HepG2 (cell line): ENCODE measurements at regions not wholly inside any gene's neighbourhood (a gene's known extent, or its start where the extent isn't known, plus 50 kb on each side); places are given as distances from the start of the nearest gene placed in this dataset.

Source experiments
- ATAC-seq: fragments of 200-7000 bp; cut with Tn5 transposase; 3 replicates; pipeline ENCODE4 v1.9.1; 2020; ENCODE audit warnings: mild to moderate bottlenecking, moderate library complexity
- BruUV-seq: library from RNA; stranded (reverse); fragments of 400-500 nt; replicated peaks from 2 replicates; lab custom pipeline; 2021; lab: Mats Ljungman, UMichigan
- CTCF ChIA-PET: fragments of 300-600 bp; formaldehyde crosslinking; extraction: SDS; loops from one replicate; lab custom pipeline; 2021; ENCODE audit warnings: low total read pairs, inconsistent platforms, low intra/inter-chr PET ratio; lab: Yijun Ruan, JAX
- POLR2A ChIA-PET: fragments of 350-600 bp; sonication (Branson Sonifier 250); formaldehyde crosslinking; loops from one replicate; lab custom pipeline; 2020; ENCODE audit warnings: antibody characterized with exemption, inconsistent platforms; lab: Yijun Ruan, JAX
- DNase-seq: peaks from one replicate; pipeline ENCODE4 v3.0.0-alpha.2; 2015; ENCODE audit warnings: low spot score
- FAIRE-seq: peaks from 3 replicates; lab custom pipeline; 2011; peaks lifted over from hg19 to GRCh38; lab: Jason Lieb, UNC
- H2AFZ ChIP-seq: one replicate; pipeline ENCODE4 v1.6.1; 2011; ENCODE audit warnings: low read length, inconsistent platforms
- H3K27ac ChIP-seq: fragments of 300-600 bp; 3 replicates; pipeline ENCODE4 v1.8.0; 2011; ENCODE audit warnings: mixed run types, mild to moderate bottlenecking, mixed read lengths, low read length, inconsistent platforms; ENCODE audit not compliant: insufficient read depth; ENCODE audit errors: extremely low read length
- H3K27me3 ChIP-seq, 2 experiments: fragments of 200-600 bp in 1 of 2; 2 replicates in 1 of 2; 3 replicates in 1 of 2; pipeline versions ENCODE4 v1.6.0 to v1.8.0; 2011; ENCODE audit warnings: low read length in 2 of 2, mild to moderate bottlenecking in 2 of 2, moderate library complexity in 2 of 2, inconsistent platforms in 1 of 2; ENCODE audit not compliant: insufficient read depth in 2 of 2, control insufficient read depth in 1 of 2
- H3K36me3 ChIP-seq, 2 experiments: fragments of 200-600 bp in 1 of 2; replicated peaks in 1 of 2; 2 replicates in 1 of 2; 3 replicates in 1 of 2; pipeline versions ENCODE4 v1.5.1 to v1.8.0; 2011; ENCODE audit warnings: low read length in 2 of 2, inconsistent platforms in 1 of 2; ENCODE audit not compliant: insufficient read depth in 2 of 2, control insufficient read depth in 1 of 2
- H3K4me1 ChIP-seq: 2 replicates; pipeline ENCODE4 v1.5.1; 2012; ENCODE audit warnings: low read length, inconsistent platforms; ENCODE audit not compliant: insufficient read depth
- H3K4me2 ChIP-seq: 2 replicates; pipeline ENCODE4 v1.6.0; 2011; ENCODE audit warnings: low read depth, low read length, inconsistent platforms
- H3K4me3 ChIP-seq, 3 experiments: fragments of 200-600 bp in 1 of 3; sonication (generic), shearing (Covaris generic) in 1 of 3; replicated peaks in 1 of 3; 2 replicates each; pipeline ENCODE4 v1.5.1; 2011 to 2016; ENCODE audit warnings: low read length in 3 of 3, inconsistent platforms in 2 of 3, low read depth in 2 of 3, mild to moderate bottlenecking in 2 of 3, control low read depth in 1 of 3, mixed read lengths in 1 of 3; ENCODE audit not compliant: insufficient read depth in 1 of 3
- H3K79me2 ChIP-seq: one replicate; pipeline ENCODE4 v1.6.1; 2011; ENCODE audit warnings: low read length, inconsistent platforms; ENCODE audit not compliant: insufficient read depth
- H3K9ac ChIP-seq: 2 replicates; pipeline ENCODE4 v1.6.0; 2011; ENCODE audit warnings: mild to moderate bottlenecking, low read depth, low read length, inconsistent platforms; ENCODE audit not compliant: insufficient read depth
- H3K9me3 ChIP-seq: 2 replicates; pipeline ENCODE4 v1.5.1; 2012; ENCODE audit warnings: mild to moderate bottlenecking, low read length
- H4K20me1 ChIP-seq: 2 replicates; pipeline ENCODE4 v1.6.0; 2011; ENCODE audit warnings: inconsistent platforms, mild to moderate bottlenecking, low read length, moderate library complexity; ENCODE audit not compliant: insufficient read depth
- CHD2 ChIP-seq: IDR thresholded peaks from 2 replicates; pipeline ENCODE4 v1.6.1; 2011; ENCODE audit warnings: low read depth, low read length, improper control_type of control experiment
- PHF21A ChIP-seq: sonication (generic); formaldehyde crosslinking; IDR thresholded peaks from 2 replicates; pipeline ENCODE4 v1.5.0; 2020; ENCODE audit warnings: mild to moderate bottlenecking, missing genetic modification reagents
- SATB2 ChIP-seq: sonication (generic); formaldehyde crosslinking; IDR thresholded peaks from 2 replicates; pipeline ENCODE4 v1.5.0; 2020; ENCODE audit warnings: missing genetic modification reagents
- SNAPC5 ChIP-seq: sonication (generic); formaldehyde crosslinking; IDR thresholded peaks from 2 replicates; pipeline ENCODE4 v1.8.1; 2023; ENCODE audit warnings: mild to moderate bottlenecking, missing genetic modification reagents, borderline replicate concordance
- ZBTB21 ChIP-seq: sonication (generic); formaldehyde crosslinking; IDR thresholded peaks from 2 replicates; pipeline ENCODE4 v1.4.0; 2020; ENCODE audit warnings: missing genetic modification reagents
- ZNF3 ChIP-seq: IDR thresholded peaks from 2 replicates; pipeline ENCODE4 v1.7.0; 2017; ENCODE audit warnings: inconsistent platforms
- ZSCAN25 ChIP-seq: sonication (generic); formaldehyde crosslinking; IDR thresholded peaks from 2 replicates; pipeline ENCODE4 v1.8.0; 2022; ENCODE audit warnings: mild to moderate bottlenecking, missing genetic modification reagents
- WGBS: methylation state at CpG from one replicate; pipeline ENCODE4 v1.1.6; 2017; ENCODE audit warnings: low lambda C conversion rate; 5-methylcytosine and 5-hydroxymethylcytosine counted together
- in situ Hi-C: cut with HindIII; loops from 2 replicates; pipeline ENCODE4 v1.10.0; 2017; ENCODE audit warnings: low pct_unique_long_range_greater_than_20kb; ENCODE audit not compliant: extremely low pct_ligation_motif_present
- intact Hi-C: fragments of 100-400 bp; cut with micrococcal nuclease; formaldehyde crosslinking; loops from one replicate; pipeline ENCODE4 v1.10.0; 2022; ENCODE audit not compliant: unreplicated experiment
- TF ChIP-seq, protein P1 (sequence below): sonication (generic); formaldehyde crosslinking; IDR thresholded peaks from 2 replicates; pipeline ENCODE4 v1.4.0; 2020; ENCODE audit warnings: missing genetic modification reagents, borderline replicate concordance
- TF ChIP-seq, protein P2 (sequence below): IDR thresholded peaks from 2 replicates; pipeline ENCODE4 v1.6.1; 2012; ENCODE audit warnings: low read length, improper control_type of control experiment
- TF ChIP-seq, protein P3 (sequence below): sonication (generic); formaldehyde crosslinking; IDR thresholded peaks from 2 replicates; pipeline ENCODE4 v1.5.1; 2020; ENCODE audit warnings: missing genetic modification reagents, mild to moderate bottlenecking, borderline replicate concordance

- peaks cover 1 to 5% of the 10 kb centered on the region in 2 experiments; a peak in 2 of 5 replicates for H3K27me3 ChIP-seq
- BruUV-seq = no TSS peak
- no peak overlapping the region for H3K9ac ChIP-seq
- H3K9me3 ChIP-seq = no peaks in the 10 kb centered on the region
- H3K4me2 ChIP-seq = peak overlapping the region; percentile 48
- no peak for FAIRE-seq
- in situ Hi-C loops = no loop called here
- H3K79me2 ChIP-seq = no peaks in the 10 kb centered on the region
- H3K27ac ChIP-seq = no peak overlapping the region
- intact Hi-C loops = no loop called here
- peaks cover 15% of the 10 kb centered on the region for H3K4me1 ChIP-seq
- CTCF ChIA-PET = no interaction called here
- TF ChIP-seq, protein P1, sequence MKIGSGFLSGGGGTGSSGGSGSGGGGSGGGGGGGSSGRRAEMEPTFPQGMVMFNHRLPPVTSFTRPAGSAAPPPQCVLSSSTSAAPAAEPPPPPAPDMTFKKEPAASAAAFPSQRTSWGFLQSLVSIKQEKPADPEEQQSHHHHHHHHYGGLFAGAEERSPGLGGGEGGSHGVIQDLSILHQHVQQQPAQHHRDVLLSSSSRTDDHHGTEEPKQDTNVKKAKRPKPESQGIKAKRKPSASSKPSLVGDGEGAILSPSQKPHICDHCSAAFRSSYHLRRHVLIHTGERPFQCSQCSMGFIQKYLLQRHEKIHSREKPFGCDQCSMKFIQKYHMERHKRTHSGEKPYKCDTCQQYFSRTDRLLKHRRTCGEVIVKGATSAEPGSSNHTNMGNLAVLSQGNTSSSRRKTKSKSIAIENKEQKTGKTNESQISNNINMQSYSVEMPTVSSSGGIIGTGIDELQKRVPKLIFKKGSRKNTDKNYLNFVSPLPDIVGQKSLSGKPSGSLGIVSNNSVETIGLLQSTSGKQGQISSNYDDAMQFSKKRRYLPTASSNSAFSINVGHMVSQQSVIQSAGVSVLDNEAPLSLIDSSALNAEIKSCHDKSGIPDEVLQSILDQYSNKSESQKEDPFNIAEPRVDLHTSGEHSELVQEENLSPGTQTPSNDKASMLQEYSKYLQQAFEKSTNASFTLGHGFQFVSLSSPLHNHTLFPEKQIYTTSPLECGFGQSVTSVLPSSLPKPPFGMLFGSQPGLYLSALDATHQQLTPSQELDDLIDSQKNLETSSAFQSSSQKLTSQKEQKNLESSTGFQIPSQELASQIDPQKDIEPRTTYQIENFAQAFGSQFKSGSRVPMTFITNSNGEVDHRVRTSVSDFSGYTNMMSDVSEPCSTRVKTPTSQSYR (CRISPR knock-in tag) = no peak
- TF ChIP-seq SNAPC5 (CRISPR knock-in tag) (no peak), CHD2 (no peak), ZBTB21 (no peak), SATB2 (CRISPR knock-in tag) (no peak), PHF21A (CRISPR knock-in tag) (no peak), ZNF3 (CRISPR knock-in tag) (no peak), ZSCAN25 (CRISPR knock-in tag) (no peak)
- TF ChIP-seq, protein P2, sequence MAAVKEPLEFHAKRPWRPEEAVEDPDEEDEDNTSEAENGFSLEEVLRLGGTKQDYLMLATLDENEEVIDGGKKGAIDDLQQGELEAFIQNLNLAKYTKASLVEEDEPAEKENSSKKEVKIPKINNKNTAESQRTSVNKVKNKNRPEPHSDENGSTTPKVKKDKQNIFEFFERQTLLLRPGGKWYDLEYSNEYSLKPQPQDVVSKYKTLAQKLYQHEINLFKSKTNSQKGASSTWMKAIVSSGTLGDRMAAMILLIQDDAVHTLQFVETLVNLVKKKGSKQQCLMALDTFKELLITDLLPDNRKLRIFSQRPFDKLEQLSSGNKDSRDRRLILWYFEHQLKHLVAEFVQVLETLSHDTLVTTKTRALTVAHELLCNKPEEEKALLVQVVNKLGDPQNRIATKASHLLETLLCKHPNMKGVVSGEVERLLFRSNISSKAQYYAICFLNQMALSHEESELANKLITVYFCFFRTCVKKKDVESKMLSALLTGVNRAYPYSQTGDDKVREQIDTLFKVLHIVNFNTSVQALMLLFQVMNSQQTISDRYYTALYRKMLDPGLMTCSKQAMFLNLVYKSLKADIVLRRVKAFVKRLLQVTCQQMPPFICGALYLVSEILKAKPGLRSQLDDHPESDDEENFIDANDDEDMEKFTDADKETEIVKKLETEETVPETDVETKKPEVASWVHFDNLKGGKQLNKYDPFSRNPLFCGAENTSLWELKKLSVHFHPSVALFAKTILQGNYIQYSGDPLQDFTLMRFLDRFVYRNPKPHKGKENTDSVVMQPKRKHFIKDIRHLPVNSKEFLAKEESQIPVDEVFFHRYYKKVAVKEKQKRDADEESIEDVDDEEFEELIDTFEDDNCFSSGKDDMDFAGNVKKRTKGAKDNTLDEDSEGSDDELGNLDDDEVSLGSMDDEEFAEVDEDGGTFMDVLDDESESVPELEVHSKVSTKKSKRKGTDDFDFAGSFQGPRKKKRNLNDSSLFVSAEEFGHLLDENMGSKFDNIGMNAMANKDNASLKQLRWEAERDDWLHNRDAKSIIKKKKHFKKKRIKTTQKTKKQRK = no peak
- TF ChIP-seq, protein P3, sequence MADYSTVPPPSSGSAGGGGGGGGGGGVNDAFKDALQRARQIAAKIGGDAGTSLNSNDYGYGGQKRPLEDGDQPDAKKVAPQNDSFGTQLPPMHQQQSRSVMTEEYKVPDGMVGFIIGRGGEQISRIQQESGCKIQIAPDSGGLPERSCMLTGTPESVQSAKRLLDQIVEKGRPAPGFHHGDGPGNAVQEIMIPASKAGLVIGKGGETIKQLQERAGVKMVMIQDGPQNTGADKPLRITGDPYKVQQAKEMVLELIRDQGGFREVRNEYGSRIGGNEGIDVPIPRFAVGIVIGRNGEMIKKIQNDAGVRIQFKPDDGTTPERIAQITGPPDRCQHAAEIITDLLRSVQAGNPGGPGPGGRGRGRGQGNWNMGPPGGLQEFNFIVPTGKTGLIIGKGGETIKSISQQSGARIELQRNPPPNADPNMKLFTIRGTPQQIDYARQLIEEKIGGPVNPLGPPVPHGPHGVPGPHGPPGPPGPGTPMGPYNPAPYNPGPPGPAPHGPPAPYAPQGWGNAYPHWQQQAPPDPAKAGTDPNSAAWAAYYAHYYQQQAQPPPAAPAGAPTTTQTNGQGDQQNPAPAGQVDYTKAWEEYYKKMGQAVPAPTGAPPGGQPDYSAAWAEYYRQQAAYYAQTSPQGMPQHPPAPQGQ (CRISPR knock-in tag) = no peak
- no peak for DNase-seq
- peak; percentile 43; the same call in 1 of the 3 replicates for ATAC-seq
- no peak overlapping the region for H3K4me3 ChIP-seq
- no peaks in the 10 kb centered on the region for H4K20me1 ChIP-seq
- no peak overlapping the region for H2AFZ ChIP-seq
- no peaks in the 10 kb centered on the region for H3K36me3 ChIP-seq
- POLR2A ChIA-PET = no interaction called here
- WGBS = 17% methylated on average over 4 of the region's 4 CpGs
Observed at GRCh38 chr7:26073041-26073440, 79.0 kb upstream of the NFE2L3 start.
